Aorta (tissue), 5 donors: ENCODE measurements at regions not wholly inside any gene's neighbourhood (a gene's known extent, or its start where the extent isn't known, plus 50 kb on each side); places are given as distances from the start of the nearest gene placed in this dataset.

ENCODE experiments used
- ATAC-seq: fragments of 200-7000 bp; cut with Tn5 transposase; one replicate; pipeline ENCODE4 v1.9.1; 2022; ENCODE audit warnings: moderate library complexity; ENCODE audit not compliant: low FRiP score
- DNase-seq, 2 donors: peaks; one replicate each; pipeline ENCODE4 v3.0.0-alpha.2; 2020
- H3K27ac ChIP-seq, 2 donors: one replicate each; pipeline ENCODE4 v1.5.1; 2013; ENCODE audit warnings: low read length in 2 of 2, mild to moderate bottlenecking in 2 of 2, moderate library complexity in 2 of 2, control low read depth in 1 of 2, inconsistent platforms in 1 of 2, low read depth in 1 of 2
- H3K27me3 ChIP-seq, 2 donors: one replicate each; pipeline ENCODE4 v1.6.1; 2013; ENCODE audit warnings: control low read depth in 1 of 2, low read length in 1 of 2, mild to moderate bottlenecking in 1 of 2, moderate library complexity in 1 of 2; ENCODE audit not compliant: insufficient read depth in 2 of 2, control insufficient read depth in 1 of 2
- H3K36me3 ChIP-seq, 2 donors: one replicate each; pipeline ENCODE4 v1.6.1; 2013; ENCODE audit warnings: control low read depth in 1 of 2, low read length in 1 of 2, mild to moderate bottlenecking in 1 of 2; ENCODE audit not compliant: insufficient read depth in 2 of 2, control insufficient read depth in 1 of 2
- H3K4me1 ChIP-seq, 2 donors: one replicate each; pipeline ENCODE4 v1.6.1; 2013; ENCODE audit warnings: low read length in 2 of 2, control low read depth in 1 of 2, mild to moderate bottlenecking in 1 of 2, moderate library complexity in 1 of 2; ENCODE audit not compliant: insufficient read depth in 2 of 2, control insufficient read depth in 1 of 2
- H3K4me3 ChIP-seq, 2 donors: one replicate each; pipeline ENCODE4 v1.5.1; 2013; ENCODE audit warnings: low read length in 2 of 2, control low read depth in 1 of 2, mild to moderate bottlenecking in 1 of 2
- H3K9me3 ChIP-seq: one replicate; pipeline ENCODE4 v1.6.1; 2013; ENCODE audit warnings: mild to moderate bottlenecking, low read length; ENCODE audit not compliant: control insufficient read depth
- whole genome bisulfite sequencing, 2 donors: extraction: QIAGEN DNeasy Blood & Tissue Kit; methylation state at CpG; one replicate each; pipeline ENCODE4 v1.1.7; 2013; 5-methylcytosine and 5-hydroxymethylcytosine counted together
- intact Hi-C, 2 donors: fragments of 100-400 bp; cut with DNase I; formaldehyde crosslinking; loops; one replicate each; pipeline versions ENCODE4 v1.14.2 to v1.15.0; 2022
- donor health status: healthy with polysubstance abuse.
- donor health status: Bipolar disorder and iron deficiency.
- donor health status: DM: no; HTN: no; CAD: no.
- donor health status: DM: no; HTN: no; CAD: no.
- donor health status: DM: yes; HTN: yes; CAD: no.

DNA sequence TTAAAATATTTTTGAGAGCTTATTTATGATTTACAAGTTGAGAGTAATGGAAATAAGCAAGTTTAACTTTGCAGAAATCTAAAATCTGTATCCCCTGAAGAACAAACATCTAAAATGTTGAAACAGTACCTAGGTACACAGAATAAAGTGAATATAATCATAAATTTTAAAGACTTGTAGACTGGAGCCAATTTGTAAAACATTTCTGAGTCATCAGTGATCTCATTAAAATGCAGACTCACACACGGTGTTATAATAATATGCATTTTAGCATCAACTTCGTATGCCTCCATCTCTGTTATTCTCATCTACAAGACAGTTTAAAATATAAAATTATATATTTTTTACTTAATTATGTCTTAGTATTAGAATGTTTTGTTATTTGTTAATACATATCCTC is 399.5 kb upstream of the GOLIM4 start:
- DNase-seq = no peak
- Histone ChIP-seq H3K36me3 (no peaks in the 10 kb centered on the region), H3K27ac (no peak overlapping the region), H3K9me3 (no peaks in the 10 kb centered on the region), H3K4me3 (no peak overlapping the region), H3K4me1 (peaks cover 0 to 4% of the 10 kb centered on the region in 2 donors), H3K27me3 (no peaks in the 10 kb centered on the region)
- intact Hi-C loops = no loop called here
- no peak for ATAC-seq
- 54 to 64% methylated on average over 2 of the region's 2 CpGs for WGBS, 2 donors

GRCh38 chr3:168493412-168494205 is 397.9 kb upstream of the GOLIM4 start:
- Histone ChIP-seq H3K9me3 (no peaks in the 10 kb centered on the region), H3K36me3 (no peaks in the 10 kb centered on the region), H3K4me1 (peaks cover 0 to 4% of the 10 kb centered on the region in 2 donors), H3K27ac (no peak overlapping the region), H3K4me3 (no peak overlapping the region), H3K27me3 (no peaks in the 10 kb centered on the region)
- ATAC-seq = no peak
- no peak for DNase-seq
- intact Hi-C loops = no loop called here

- no peaks in the 10 kb centered on the region for H3K27me3 ChIP-seq
- no peaks in the 10 kb centered on the region for H3K36me3 ChIP-seq
- no peak overlapping the region for H3K27ac ChIP-seq
- H3K4me1 ChIP-seq = no peaks in the 10 kb centered on the region
- no peaks in the 10 kb centered on the region for H3K9me3 ChIP-seq
- DNase-seq (no peak), ATAC-seq (no peak)
- intact Hi-C loops = no loop called here
- WGBS, 2 donors = 0 to 11% methylated on average over 1 of the region's 1 CpG
- H3K4me3 ChIP-seq = no peak overlapping the region
Observed at GRCh38 chr3:168490981-168491380, 395.3 kb upstream of the GOLIM4 start.

DNA sequence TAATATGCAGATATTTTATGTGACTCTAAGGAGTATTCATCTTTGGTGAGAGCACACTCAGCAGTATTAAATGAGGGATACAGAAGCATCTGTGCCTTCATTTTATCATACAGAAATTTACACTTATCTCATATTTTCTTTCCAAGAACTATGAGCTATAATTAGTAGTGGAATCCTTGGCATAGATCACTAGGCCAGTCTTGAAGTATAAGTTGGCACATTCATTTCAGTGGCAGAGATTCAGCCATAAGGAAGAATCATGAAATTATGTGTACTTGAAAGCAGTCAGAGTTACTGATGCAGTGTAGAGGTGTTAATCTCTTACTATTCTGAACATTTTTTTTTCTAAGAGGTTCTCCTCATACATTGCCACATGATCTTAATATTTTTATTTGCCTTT is 393.6 kb upstream of the GOLIM4 start:
- ATAC-seq (no peak), DNase-seq (no peak)
- intact Hi-C loops = no loop called here
- H3K9me3 ChIP-seq = no peaks in the 10 kb centered on the region
- no peaks in the 10 kb centered on the region for H3K27me3 ChIP-seq
- no peaks in the 10 kb centered on the region for H3K4me1 ChIP-seq
- no peak overlapping the region for H3K27ac ChIP-seq
- H3K4me3 ChIP-seq = no peak overlapping the region
- no peaks in the 10 kb centered on the region for H3K36me3 ChIP-seq

- no peak overlapping the region for H3K4me3 ChIP-seq
- DNase-seq (no peak), ATAC-seq (no peak)
- no peaks in the 10 kb centered on the region for H3K9me3 ChIP-seq
- H3K36me3 ChIP-seq = no peaks in the 10 kb centered on the region
- WGBS, 2 donors = 38 to 67% methylated on average over 2 of the region's 2 CpGs
- H3K4me1 ChIP-seq = no peaks in the 10 kb centered on the region
- no peak overlapping the region for H3K27ac ChIP-seq
- H3K27me3 ChIP-seq = no peaks in the 10 kb centered on the region
- intact Hi-C loops = no loop called here
Observed at GRCh38 chr3:168485936-168486335, 390.2 kb upstream of the GOLIM4 start.

DNA sequence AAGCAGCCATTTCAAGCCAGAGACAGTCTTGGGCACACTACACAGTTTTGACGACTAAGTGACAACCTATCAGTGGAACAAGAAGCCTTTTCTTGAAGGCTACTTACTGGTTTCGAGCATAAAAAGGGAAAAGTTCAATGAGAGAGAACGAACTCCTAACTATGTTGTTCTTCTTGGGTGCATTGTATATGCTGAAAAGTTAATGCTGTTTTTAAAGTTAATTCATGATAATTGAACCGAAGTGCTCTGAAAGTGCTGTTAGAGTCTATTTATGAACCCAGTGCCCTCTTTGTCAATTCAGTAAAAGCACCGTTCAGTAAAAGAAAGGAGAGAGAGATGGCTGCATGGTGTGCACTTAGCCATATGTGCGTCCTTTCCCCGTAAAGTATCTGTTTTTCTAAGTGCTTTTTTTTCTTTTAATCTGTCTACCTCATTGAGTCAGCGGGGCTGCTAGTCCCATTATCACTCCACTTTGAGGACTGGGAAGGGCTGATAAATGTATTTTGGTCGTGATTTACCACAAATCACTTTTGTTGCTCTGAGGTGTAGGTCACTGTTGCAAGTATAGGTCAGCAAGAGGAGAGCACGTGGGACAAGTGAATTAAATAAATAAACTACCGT is 380.7 kb upstream of the GOLIM4 start:
- DNase-seq (no peak), ATAC-seq (no peak)
- Histone ChIP-seq H3K27ac (no peak overlapping the region), H3K4me3 (no peak overlapping the region), H3K27me3 (no peaks in the 10 kb centered on the region), H3K36me3 (no peaks in the 10 kb centered on the region), H3K9me3 (peaks cover 1% of the 10 kb centered on the region), H3K4me1 (no peaks in the 10 kb centered on the region)
- intact Hi-C loops = no loop called here
- WGBS, 2 donors = 36 to 51% methylated on average over 11 of the region's 11 CpGs

DNA sequence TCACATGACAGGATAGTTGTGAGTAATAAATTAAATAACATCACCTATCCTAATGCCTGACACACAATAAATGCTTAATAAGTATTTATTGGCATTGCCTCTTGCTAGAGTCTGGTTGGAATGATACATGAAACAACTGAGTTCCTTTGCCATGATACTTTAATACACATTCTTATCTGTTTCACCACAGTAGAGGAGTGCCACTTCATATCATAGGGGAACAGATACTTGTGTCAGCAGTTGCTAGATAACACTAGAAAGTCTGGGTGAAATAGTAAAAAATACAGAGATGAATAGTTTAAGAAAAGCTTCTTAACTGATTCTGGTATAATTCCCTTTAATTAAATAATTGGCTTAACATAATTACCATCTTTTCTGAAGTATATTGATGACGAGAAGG is 380.0 kb upstream of the GOLIM4 start:
- Histone ChIP-seq H3K27me3 (no peaks in the 10 kb centered on the region), H3K27ac (no peak overlapping the region), H3K36me3 (no peaks in the 10 kb centered on the region), H3K4me3 (no peak overlapping the region), H3K4me1 (no peaks in the 10 kb centered on the region), H3K9me3 (peaks cover 1% of the 10 kb centered on the region)
- intact Hi-C loops = no loop called here
- ATAC-seq (no peak), DNase-seq (no peak)
- WGBS, 2 donors = 89 to 90% methylated on average over 1 of the region's 1 CpG

DNA sequence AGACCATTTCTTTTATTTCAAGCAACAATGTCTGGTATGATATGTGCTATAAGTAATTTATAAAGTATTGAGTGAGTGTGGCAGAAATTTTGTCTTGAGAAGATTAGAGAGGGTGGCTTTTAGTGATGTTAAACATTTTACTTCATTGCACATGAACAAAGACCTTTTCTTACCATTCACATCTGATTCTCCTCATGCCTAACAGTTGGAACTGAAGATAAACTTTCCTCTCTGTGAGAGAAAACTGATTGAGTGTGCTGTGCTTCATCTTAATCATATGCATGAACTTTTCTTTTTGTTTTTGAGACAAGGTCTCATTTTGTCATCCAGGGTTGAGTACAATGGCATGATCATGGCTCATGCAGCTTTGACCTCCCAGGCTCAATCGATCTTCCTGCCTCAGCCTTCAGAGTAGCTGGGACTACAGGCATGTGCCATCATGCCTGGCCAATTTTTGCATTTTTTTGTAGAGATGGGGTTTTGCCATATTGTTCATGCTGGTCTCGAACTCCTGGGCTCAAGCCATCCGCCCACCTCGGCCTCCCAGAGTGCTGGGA is 377.7 kb upstream of the GOLIM4 start:
- 80 to 83% methylated on average over 4 of the region's 4 CpGs for WGBS, 2 donors
- DNase-seq (no peak), ATAC-seq (no peak)
- Histone ChIP-seq H3K4me1 (no peaks in the 10 kb centered on the region), H3K9me3 (no peaks in the 10 kb centered on the region), H3K27me3 (no peaks in the 10 kb centered on the region), H3K27ac (no peak overlapping the region), H3K4me3 (no peak overlapping the region), H3K36me3 (no peaks in the 10 kb centered on the region)
- intact Hi-C loops = no loop called here

- H3K4me1 ChIP-seq = no peaks in the 10 kb centered on the region
- no peaks in the 10 kb centered on the region for H3K9me3 ChIP-seq
- H3K36me3 ChIP-seq = no peaks in the 10 kb centered on the region
- H3K4me3 ChIP-seq = no peak overlapping the region
- intact Hi-C loops = no loop called here
- DNase-seq = no peak
- no peak for ATAC-seq
- no peaks in the 10 kb centered on the region for H3K27me3 ChIP-seq
- H3K27ac ChIP-seq = no peak overlapping the region
Observed at GRCh38 chr3:168472783-168473182, 377.1 kb upstream of the GOLIM4 start.
